AG08395 (cell line): ENCODE measurements at regions not wholly inside any gene's neighbourhood (a gene's known extent, or its start where the extent isn't known, plus 50 kb on each side); places are given as distances from the start of the nearest gene placed in this dataset.
A peak's percentile ranks its signal among the peaks of the same experiment; 100 is the strongest.
"Not testable (repeated sequence)": the region's sequence is repeated elsewhere in the genome, so short reads cannot be mapped to it uniquely, and the experiment has no call there.

Source experiments
- DNase-seq: peaks from one replicate; pipeline ENCODE4 v3.0.0; 2012; ENCODE audit warnings: mixed read lengths, low spot score

- DNase-seq = no peak
Observed at GRCh38 chr1:190679044-190679443, 201.4 kb upstream of the BRINP3 start.

GRCh38 chr1:190679454-190679853, 201.8 kb upstream of the BRINP3 start:
- DNase-seq = no peak

GRCh38 chr1:190679983-190680382, 202.3 kb upstream of the BRINP3 start:
- no peak for DNase-seq

DNA sequence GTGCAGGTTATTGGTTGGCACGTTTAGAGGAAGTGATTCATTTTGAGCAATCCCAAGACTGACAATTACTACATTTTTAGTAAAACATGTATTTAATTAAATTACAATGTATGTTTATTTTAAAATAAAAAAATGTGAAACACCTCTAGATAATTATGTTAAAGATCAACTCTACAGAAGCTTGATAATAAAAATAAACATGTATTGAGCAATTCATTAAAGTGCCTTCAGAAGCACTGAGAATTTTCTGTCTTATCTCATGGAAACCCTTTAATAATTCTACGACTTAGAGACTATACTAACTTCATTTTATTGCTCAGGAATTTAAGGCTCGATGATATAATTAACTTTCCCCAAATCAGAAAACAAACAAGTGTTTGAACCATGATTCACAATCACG, 208.0 kb upstream of the BRINP3 start:
- no peak for DNase-seq

DNA sequence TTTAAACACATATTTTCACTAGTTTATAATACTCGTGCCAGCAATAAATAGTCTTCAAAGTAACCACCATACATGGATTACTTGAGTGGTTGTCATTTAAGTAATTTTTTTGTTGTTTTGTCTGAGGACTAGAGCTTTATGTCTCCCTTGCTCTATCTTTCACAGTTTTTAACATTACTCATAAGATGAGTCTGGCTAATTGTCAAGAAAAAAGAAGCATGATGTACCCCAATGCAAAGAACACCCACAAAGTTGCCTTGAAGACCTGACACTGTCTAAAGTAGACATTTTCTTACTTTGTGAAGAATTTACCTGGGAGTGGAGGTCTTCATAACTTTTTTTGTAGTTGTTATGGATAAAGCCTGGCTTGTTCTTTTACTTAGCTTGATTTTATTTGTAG, 210.4 kb upstream of the BRINP3 start:
- DNase-seq = no peak

DNA sequence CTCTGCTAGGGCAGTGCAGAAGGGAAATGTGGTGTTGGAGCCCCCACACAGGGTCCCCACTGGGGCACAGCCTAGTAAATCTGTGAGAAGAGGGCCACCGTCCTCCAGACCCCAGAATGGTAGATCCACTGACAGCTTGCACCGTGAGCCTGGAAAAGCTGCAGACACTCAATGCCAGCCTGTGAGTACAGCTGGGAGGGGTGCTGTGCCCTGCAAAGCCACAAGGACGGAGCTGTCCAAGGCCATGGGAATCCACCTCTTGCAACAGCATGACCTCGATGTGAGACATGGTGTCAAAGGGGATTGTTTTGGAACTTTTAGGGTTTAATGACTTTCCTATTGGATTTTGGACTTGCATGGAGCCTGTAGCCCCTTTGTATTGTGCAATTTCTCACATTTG, 220.8 kb upstream of the BRINP3 start:
- DNase-seq = not testable (repeated sequence)

DNA sequence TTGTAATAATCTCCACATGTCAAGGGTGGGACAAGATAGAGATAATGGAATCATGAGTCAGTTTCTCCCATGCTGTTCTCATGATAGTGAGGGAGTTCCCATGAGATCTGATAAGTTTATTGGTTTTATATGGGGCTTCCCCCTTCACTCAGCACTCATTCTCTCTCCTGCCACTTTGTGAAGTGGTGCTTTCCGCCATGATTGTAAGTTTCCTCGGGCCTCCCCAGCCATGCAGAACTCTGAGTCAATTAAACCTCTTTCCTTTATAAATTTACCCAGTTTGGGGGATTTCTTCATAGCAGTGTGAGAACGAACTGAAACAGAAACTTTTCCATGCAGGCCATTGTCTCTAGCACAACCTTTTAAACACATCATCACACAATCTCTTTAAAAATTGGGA, 221.5 kb upstream of the BRINP3 start:
- DNase-seq = no peak

- DNase-seq = no peak
Observed at GRCh38 chr1:190708418-190709057, 230.9 kb upstream of the BRINP3 start.

GRCh38 chr1:190711069-190711468, 233.4 kb upstream of the BRINP3 start:
- no peak for DNase-seq

DNA sequence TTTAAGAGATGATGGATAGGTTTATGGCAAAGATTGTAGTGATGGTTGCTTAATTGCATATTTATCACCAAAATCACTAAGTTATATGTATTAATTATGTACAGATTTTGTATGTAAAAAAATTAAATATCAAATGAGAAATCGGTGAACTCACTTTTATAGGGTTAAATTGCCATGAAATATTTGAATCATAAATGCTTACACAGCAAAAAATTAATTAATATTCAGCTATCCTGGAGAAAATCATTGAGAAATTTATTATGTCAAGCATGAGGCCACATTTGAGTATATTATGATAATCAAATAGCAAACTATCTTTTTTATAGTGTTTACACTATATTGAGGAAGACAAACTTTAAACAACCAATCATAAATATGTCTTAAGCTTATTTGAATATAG, 239.4 kb upstream of the BRINP3 start:
- no peak for DNase-seq

DNA sequence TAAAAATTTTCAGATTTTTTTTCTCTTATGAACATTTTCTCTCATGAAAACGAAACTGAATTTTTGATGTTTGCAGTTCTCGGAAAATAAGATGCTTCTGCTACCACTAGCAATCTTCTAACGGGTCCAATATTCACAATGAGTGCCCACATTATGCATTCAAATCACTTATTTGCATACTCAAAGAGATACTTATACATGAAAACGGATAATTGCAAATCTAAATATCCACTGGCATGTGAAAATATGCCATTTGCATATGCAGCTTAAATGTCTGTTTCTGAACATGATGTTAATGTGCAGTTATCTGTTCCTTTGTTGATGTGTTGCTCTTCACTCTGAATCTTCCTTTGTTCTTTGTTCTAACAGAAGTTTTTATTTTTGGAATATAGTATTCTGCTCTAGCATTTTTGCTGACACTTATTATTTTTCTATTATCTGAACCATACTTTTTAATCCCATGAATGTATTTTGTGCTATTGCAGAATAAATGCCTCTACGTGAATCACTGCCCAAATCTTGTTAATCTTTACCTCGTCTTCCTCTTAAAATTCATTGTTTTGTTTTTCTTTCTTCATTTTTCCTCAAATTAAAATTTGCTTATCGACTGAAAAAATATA, 259.4 kb upstream of the BRINP3 start:
- DNase-seq = no peak

DNA sequence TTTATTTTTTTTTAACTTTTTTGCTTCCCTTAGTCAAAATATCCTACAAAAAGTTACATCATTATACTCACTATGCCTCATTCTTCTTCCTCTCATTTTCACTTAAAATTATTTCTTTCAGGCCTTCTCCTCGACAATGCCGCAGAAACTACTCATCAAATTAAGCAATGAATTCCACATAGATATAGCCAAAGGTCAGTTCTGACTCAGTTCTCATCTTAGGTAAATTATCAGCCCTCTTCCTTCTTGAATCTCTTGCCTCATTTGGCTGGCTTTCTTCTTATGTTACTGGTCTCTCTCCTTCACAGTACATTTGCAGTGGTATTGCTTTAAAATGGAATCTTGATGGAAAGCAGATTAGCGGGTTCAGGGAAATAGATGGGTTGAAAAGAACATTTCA, 260.7 kb upstream of the BRINP3 start:
- no peak for DNase-seq

- DNase-seq = no peak
Observed at GRCh38 chr1:190739926-190740325, 262.3 kb upstream of the BRINP3 start.

DNA sequence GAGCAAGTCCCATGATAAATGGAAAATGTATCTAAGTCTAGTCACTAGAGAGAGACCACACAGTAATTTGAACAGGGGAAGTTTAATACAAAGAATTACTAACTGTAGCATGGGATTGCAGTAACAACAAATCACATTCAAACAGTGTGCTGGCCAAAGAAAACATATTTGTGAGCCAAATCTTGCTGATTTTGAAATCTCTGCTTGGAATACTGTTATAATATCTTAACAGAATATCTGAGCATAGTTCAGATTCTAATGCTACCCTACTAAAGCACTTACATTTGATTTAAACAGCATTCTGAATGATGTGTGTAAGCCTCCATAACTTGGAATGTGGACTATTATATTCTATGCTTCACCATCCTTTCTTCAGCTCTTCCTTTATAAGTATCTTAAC, 270.0 kb upstream of the BRINP3 start:
- no peak for DNase-seq

DNA sequence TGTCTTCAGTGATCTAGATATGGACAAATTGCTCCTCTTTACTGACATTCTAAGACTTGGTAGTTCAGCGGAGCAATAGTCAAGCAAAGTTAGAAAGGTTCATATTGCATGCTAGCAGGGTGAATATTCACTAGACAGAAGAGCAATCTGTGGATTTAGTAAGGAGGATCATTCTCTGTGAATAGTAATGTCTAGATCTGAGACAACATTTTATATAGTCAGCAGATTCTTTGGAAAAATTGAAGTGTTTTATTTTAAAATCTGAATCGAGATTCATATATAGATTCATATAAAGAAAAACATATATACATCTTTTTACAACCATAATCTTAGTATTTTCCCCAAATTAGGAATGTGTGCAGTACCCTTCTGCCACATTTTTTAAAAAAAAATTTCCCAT, 274.5 kb upstream of the BRINP3 start:
- DNase-seq = no peak

GRCh38 chr1:190754666-190755065, 277.0 kb upstream of the BRINP3 start:
- peak; percentile 0 for DNase-seq

DNA sequence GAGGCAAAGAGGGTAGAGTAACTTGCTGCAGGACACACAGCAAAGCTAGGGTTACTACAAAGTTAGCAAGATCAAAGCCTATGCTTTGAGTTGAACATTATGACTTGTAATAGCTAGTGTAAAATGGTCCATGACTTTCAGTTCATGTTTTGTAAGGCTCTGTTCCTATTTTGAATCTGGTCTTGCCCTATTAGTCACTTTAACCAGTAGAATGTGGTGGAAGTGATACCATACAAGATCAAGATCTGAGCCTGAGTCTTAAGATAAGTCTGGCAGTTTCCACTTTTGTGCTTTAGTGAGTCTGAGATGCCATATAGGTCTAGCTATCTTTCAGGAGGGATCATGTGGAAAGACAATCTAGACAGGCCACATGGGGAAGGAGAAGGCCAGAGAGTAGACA, 282.1 kb upstream of the BRINP3 start:
- DNase-seq = no peak

GRCh38 chr1:190762325-190762724, 284.7 kb upstream of the BRINP3 start:
- no peak for DNase-seq

GRCh38 chr1:190792873-190793272, 315.2 kb upstream of the BRINP3 start:
- DNase-seq = no peak

DNA sequence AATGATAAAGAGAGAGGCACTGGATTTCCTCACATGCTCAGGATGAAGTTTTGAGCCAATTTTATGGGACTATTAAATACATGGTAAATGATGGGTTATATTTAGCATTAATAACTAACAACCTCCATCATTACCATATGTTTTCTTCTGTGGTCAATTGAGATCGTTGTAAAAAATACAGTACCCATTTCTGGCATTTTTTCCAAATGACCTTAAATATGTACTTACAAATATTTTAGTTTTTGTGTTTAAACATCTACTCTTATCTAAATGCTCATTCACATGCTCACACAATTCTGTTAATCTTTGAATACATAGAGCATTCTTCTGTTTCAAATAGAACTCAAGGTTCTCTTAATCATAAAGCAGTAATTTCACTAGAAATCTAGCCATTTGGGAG, 330.0 kb upstream of the BRINP3 start:
- no peak for DNase-seq

DNA sequence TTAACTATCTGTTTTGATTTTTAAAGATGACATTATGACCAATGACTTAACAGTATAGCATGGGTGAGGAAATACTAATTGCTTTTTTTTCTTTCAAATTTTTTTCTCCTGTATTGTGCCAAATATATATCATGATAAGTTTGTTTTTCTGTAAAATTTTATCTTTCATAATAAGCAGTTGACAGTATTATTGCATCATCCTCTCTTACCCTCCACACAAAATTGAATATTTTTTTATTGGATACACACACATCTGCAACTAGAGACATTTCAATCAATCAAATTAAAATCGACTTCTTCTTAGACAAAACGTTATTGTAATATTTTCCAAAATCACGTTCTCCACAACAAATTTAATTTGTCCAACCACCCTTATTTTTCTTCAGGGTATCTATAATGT, 330.4 kb upstream of the BRINP3 start:
- DNase-seq = no peak

GRCh38 chr1:190809312-190809711, 331.6 kb upstream of the BRINP3 start:
- no peak for DNase-seq

GRCh38 chr1:190812996-190813395, 335.3 kb upstream of the BRINP3 start:
- no peak for DNase-seq

- no peak for DNase-seq
Observed at GRCh38 chr1:190832511-190832910, 354.8 kb upstream of the BRINP3 start.
